WTC11 (cell line): ENCODE measurements at regions not wholly inside any gene's neighbourhood (a gene's known extent, or its start where the extent isn't known, plus 50 kb on each side); places are given as distances from the start of the nearest gene placed in this dataset.

ENCODE experiments used
- ATAC-seq: fragments of 200-7000 bp; cut with Tn5 transposase; 2 replicates; pipeline ENCODE4 v1.10.0; 2021; ENCODE audit warnings: mild to moderate bottlenecking, moderate library complexity
- CTCF ChIA-PET: fragments of 300-600 bp; sonication (Branson Sonifier 250); formaldehyde crosslinking; loops from one replicate; lab custom pipeline; 2021; ENCODE audit warnings: antibody characterized with exemption; lab: Charles Lee
- POLR2A ChIA-PET: fragments of 350-600 bp; sonication (Branson Sonifier 250); formaldehyde crosslinking; loops from one replicate; lab custom pipeline; 2021; ENCODE audit warnings: antibody characterized with exemption; lab: Charles Lee
- DNase-seq: peaks from one replicate; pipeline ENCODE4 v3.0.0; 2021; ENCODE audit warnings: low spot score
- H3K27ac Mint-ChIP-seq: 2 replicates; pipeline ENCODE4 v1.8.0; 2021; ENCODE audit warnings: mixed read lengths
- H3K27me3 Mint-ChIP-seq: 2 replicates; pipeline ENCODE4 v1.8.0; 2021; ENCODE audit warnings: low read depth, mild to moderate bottlenecking, moderate library complexity, mixed read lengths
- H3K36me3 Mint-ChIP-seq: 2 replicates; pipeline ENCODE4 v1.8.0; 2021; ENCODE audit warnings: mixed read lengths
- H3K4me1 Mint-ChIP-seq: 2 replicates; pipeline ENCODE4 v1.8.0; 2022; ENCODE audit warnings: mixed read lengths
- H3K4me3 Mint-ChIP-seq: 2 replicates; pipeline ENCODE4 v1.8.0; 2021; ENCODE audit warnings: mild to moderate bottlenecking, moderate library complexity, mixed read lengths
- H3K9me3 Mint-ChIP-seq: 2 replicates; pipeline ENCODE4 v1.8.0; 2021; ENCODE audit warnings: mixed read lengths
- AFF4 ChIP-seq: sonication (generic); formaldehyde crosslinking; IDR thresholded peaks from 2 replicates; pipeline ENCODE4 v1.8.1; 2023; ENCODE audit warnings: mild to moderate bottlenecking, missing genetic modification reagents, borderline replicate concordance
- CDX4 ChIP-seq: fragments of 250-450 bp; sonication (Bioruptor Pico); IDR thresholded peaks from 2 replicates; pipeline ENCODE4 v1.9.0; 2021; ENCODE audit warnings: moderate library complexity, mild to moderate bottlenecking, inconsistent platforms, borderline replicate concordance
- CREB1 ChIP-seq: sonication (generic); formaldehyde crosslinking; IDR thresholded peaks from 2 replicates; pipeline ENCODE4 v1.8.0; 2023; ENCODE audit warnings: mild to moderate bottlenecking, missing genetic modification reagents
- ERG ChIP-seq: fragments of 250-450 bp; sonication (Bioruptor Pico); IDR thresholded peaks from 2 replicates; pipeline ENCODE4 v1.8.0; 2021; ENCODE audit warnings: mild to moderate bottlenecking
- GRHL2 ChIP-seq: fragments of 250-450 bp; sonication (Bioruptor Pico); IDR thresholded peaks from 2 replicates; pipeline ENCODE4 v1.8.0; 2022; ENCODE audit warnings: mild to moderate bottlenecking, moderate library complexity; ENCODE audit not compliant: insufficient replicate concordance, severe bottlenecking
- IRF1 ChIP-seq: sonication (generic); formaldehyde crosslinking; IDR thresholded peaks from 2 replicates; pipeline ENCODE4 v1.8.0; 2023; ENCODE audit warnings: missing genetic modification reagents
- JUN ChIP-seq: sonication (generic); formaldehyde crosslinking; IDR thresholded peaks from 2 replicates; pipeline ENCODE4 v1.8.0; 2023; ENCODE audit warnings: mild to moderate bottlenecking, missing genetic modification reagents
- MYBL2 ChIP-seq: sonication (generic); formaldehyde crosslinking; IDR thresholded peaks from 2 replicates; pipeline ENCODE4 v1.8.1; 2023; ENCODE audit warnings: mild to moderate bottlenecking, moderate library complexity, missing genetic modification reagents
- SMAD4 ChIP-seq: sonication (generic); formaldehyde crosslinking; IDR thresholded peaks from 2 replicates; pipeline ENCODE4 v1.8.0; 2022; ENCODE audit warnings: mild to moderate bottlenecking, missing genetic modification reagents
- TF ChIP-seq, protein P1 (sequence below): sonication (generic); formaldehyde crosslinking; IDR thresholded peaks from 2 replicates; pipeline ENCODE4 v1.8.1; 2022; ENCODE audit warnings: low read depth, mild to moderate bottlenecking, moderate library complexity, missing genetic modification reagents, borderline replicate concordance
- TF ChIP-seq, protein P2 (sequence below): fragments of 250-450 bp; sonication (Bioruptor Pico); conservative IDR thresholded peaks from 2 replicates; pipeline ENCODE4 v1.9.0; 2021; ENCODE audit warnings: mild to moderate bottlenecking
- TF ChIP-seq, protein P3 (sequence below): fragments of 250-450 bp; sonication (Bioruptor Pico); IDR thresholded peaks from 2 replicates; pipeline ENCODE4 v1.9.0; 2021; ENCODE audit warnings: mild to moderate bottlenecking
- TF ChIP-seq, protein P4 (sequence below): sonication (generic); formaldehyde crosslinking; IDR thresholded peaks from 2 replicates; pipeline ENCODE4 v1.8.0; 2023; ENCODE audit warnings: mild to moderate bottlenecking, missing genetic modification reagents
- TF ChIP-seq, protein P5 (sequence below): sonication (generic); formaldehyde crosslinking; IDR thresholded peaks from 2 replicates; pipeline ENCODE4 v1.8.1; 2022; ENCODE audit warnings: missing genetic modification reagents, borderline replicate concordance

DNA sequence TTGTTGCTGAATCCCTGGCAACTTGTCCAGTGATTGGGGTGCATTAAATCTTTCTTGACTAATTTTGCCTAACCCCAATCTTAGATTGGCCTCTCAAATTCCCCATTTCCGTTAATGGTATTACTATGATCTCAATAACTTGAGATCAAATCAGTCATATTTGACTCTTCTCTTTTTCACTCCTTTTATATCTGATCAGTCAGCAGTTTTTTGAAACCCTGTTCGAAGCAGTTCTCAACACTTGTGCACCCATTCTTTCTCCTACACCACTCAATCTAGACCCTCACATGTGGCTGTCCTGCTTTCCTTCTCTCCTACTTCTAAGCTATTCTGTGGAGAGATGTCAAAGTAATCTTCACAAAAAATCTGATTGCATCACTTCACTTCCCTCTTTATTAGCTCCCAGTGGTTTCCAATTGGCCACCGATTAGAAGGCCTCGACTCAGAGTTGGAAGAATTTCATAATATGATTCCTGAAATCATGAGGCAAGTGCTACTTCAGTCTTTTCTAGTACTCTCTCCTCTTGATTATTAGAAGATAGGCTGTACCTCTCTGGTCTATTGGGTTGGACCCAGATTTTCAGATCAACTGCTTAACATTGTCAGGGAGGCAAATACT is 128.9 kb downstream of the ZNF365 start:
- no peak overlapping the region for H3K27ac Mint-ChIP-seq
- H3K27me3 Mint-ChIP-seq, result no peaks in the 10 kb centered on the region; the same call in none of the 2 replicates
- no peaks in the 10 kb centered on the region for H3K36me3 Mint-ChIP-seq
- CTCF ChIA-PET, result no interaction called here
- peaks cover 4% of the 10 kb centered on the region for H3K9me3 Mint-ChIP-seq
- no peak overlapping the region for H3K4me3 Mint-ChIP-seq
- TF ChIP-seq CDX4 (CRISPR knock-in tag) (no peak), GRHL2 (CRISPR knock-in tag) (no peak), AFF4 (CRISPR knock-in tag) (no peak), IRF1 (CRISPR knock-in tag) (no peak), ERG (CRISPR knock-in tag) (no peak), CREB1 (CRISPR knock-in tag) (no peak), JUN (CRISPR knock-in tag) (no peak), SMAD4 (CRISPR knock-in tag) (no peak), MYBL2 (CRISPR knock-in tag) (no peak)
- TF ChIP-seq, protein P1, sequence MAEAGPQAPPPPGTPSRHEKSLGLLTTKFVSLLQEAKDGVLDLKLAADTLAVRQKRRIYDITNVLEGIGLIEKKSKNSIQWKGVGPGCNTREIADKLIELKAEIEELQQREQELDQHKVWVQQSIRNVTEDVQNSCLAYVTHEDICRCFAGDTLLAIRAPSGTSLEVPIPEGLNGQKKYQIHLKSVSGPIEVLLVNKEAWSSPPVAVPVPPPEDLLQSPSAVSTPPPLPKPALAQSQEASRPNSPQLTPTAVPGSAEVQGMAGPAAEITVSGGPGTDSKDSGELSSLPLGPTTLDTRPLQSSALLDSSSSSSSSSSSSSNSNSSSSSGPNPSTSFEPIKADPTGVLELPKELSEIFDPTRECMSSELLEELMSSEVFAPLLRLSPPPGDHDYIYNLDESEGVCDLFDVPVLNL, result no peak
- TF ChIP-seq, protein P2, sequence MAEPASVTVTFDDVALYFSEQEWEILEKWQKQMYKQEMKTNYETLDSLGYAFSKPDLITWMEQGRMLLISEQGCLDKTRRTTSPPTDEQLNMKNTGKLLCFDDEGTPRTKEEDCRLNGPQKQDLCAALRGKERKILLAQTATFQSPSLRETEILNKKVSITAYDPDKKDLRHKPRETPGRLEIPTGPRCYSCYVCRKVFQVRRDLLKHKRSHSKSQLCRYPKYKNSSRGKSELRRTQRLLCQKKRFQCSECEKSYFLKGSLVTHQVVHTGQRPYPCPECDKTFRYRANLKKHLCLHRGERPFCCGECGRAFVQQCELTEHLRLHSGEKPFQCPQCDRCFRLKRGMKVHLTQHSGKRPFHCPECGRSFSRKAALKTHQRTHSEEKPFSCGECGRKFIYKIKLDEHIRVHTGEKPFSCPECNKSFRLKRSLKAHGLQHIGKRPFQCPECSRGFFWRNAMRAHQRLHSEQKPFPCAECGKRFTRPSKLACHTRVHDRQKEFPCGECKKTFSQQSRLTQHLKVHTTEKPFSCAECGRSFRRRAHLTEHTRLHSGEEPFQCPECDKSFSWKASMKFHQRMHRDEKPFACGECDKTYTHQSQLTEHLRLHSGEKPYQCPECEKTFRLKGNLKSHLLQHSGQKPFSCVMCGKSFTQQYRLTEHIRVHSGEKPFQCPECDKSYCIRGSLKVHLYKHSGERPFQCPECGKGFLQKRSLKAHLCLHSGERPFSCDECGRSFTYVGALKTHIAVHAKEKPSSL (CRISPR knock-in tag), result no peak
- TF ChIP-seq, protein P3, sequence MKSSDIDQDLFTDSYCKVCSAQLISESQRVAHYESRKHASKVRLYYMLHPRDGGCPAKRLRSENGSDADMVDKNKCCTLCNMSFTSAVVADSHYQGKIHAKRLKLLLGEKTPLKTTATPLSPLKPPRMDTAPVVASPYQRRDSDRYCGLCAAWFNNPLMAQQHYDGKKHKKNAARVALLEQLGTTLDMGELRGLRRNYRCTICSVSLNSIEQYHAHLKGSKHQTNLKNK, result no peak
- TF ChIP-seq, protein P4, sequence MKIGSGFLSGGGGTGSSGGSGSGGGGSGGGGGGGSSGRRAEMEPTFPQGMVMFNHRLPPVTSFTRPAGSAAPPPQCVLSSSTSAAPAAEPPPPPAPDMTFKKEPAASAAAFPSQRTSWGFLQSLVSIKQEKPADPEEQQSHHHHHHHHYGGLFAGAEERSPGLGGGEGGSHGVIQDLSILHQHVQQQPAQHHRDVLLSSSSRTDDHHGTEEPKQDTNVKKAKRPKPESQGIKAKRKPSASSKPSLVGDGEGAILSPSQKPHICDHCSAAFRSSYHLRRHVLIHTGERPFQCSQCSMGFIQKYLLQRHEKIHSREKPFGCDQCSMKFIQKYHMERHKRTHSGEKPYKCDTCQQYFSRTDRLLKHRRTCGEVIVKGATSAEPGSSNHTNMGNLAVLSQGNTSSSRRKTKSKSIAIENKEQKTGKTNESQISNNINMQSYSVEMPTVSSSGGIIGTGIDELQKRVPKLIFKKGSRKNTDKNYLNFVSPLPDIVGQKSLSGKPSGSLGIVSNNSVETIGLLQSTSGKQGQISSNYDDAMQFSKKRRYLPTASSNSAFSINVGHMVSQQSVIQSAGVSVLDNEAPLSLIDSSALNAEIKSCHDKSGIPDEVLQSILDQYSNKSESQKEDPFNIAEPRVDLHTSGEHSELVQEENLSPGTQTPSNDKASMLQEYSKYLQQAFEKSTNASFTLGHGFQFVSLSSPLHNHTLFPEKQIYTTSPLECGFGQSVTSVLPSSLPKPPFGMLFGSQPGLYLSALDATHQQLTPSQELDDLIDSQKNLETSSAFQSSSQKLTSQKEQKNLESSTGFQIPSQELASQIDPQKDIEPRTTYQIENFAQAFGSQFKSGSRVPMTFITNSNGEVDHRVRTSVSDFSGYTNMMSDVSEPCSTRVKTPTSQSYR (CRISPR knock-in tag), result no peak
- TF ChIP-seq, protein P5, sequence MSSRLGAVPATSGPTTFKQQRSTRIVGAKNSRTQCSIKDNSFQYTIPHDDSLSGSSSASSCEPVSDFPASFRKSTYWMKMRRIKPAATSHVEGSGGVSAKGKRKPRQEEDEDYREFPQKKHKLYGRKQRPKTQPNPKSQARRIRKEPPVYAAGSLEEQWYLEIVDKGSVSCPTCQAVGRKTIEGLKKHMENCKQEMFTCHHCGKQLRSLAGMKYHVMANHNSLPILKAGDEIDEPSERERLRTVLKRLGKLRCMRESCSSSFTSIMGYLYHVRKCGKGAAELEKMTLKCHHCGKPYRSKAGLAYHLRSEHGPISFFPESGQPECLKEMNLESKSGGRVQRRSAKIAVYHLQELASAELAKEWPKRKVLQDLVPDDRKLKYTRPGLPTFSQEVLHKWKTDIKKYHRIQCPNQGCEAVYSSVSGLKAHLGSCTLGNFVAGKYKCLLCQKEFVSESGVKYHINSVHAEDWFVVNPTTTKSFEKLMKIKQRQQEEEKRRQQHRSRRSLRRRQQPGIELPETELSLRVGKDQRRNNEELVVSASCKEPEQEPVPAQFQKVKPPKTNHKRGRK, result no peak
- TF ChIP-seq, all 79 proteins: peak for 0
- POLR2A ChIA-PET, result no interaction called here
- DNase-seq, result no peak
- peaks cover 59% of the 10 kb centered on the region for H3K4me1 Mint-ChIP-seq
- ATAC-seq, result no peak
